Uterus (tissue), 3 donors: ENCODE measurements at regions not wholly inside any gene's neighbourhood (a gene's known extent, or its start where the extent isn't known, plus 50 kb on each side); places are given as distances from the start of the nearest gene placed in this dataset.

Experiments used
- DNase-seq, 2 donors: peaks; one replicate each; pipeline ENCODE4 v3.0.0-alpha.2; 2019 to 2020
- H3K27ac ChIP-seq, 2 donors: fragments of 200-600 bp; sonication (generic); 1 replicate in 1 of 2; 2 replicates in 1 of 2; pipeline ENCODE4 v1.5.1; 2016 to 2018
- H3K27me3 ChIP-seq, 2 donors: fragments of 200-600 bp; sonication (generic); one replicate each; pipeline ENCODE4 v1.5.1; 2018 to 2019; ENCODE audit warnings: control low read depth in 1 of 2
- H3K36me3 ChIP-seq, 2 donors: fragments of 200-600 bp; sonication (generic); one replicate each; pipeline ENCODE4 v1.5.1; 2019; ENCODE audit warnings: control low read depth in 1 of 2
- H3K4me1 ChIP-seq, 2 donors: fragments of 200-600 bp; sonication (generic); one replicate each; pipeline ENCODE4 v1.5.1; 2018 to 2019; ENCODE audit warnings: control low read depth in 1 of 2
- H3K4me3 ChIP-seq, 2 donors: fragments of 200-600 bp; sonication (generic); 1 replicate in 1 of 2; 2 replicates in 1 of 2; pipeline ENCODE4 v1.5.1; 2018 to 2019; ENCODE audit warnings: mild to moderate bottlenecking in 1 of 2
- H3K9me3 ChIP-seq, 2 donors: fragments of 200-600 bp; sonication (generic); one replicate each; pipeline ENCODE4 v1.5.1; 2019; ENCODE audit warnings: control low read depth in 1 of 2
- CTCF ChIP-seq, 4 experiments: fragments of 200-600 bp in 2 of 4; fragments of 450-650 bp in 2 of 4; sonication (generic) in 2 of 4; IDR thresholded peaks; one replicate each; pipeline ENCODE4 v1.5.1; 2016 to 2019; ENCODE audit warnings: antibody characterized with exemption in 4 of 4, mild to moderate bottlenecking in 2 of 4, moderate library complexity in 1 of 4
- POLR2A ChIP-seq, 2 donors: fragments of 450-650 bp; IDR thresholded peaks; one replicate each; pipeline ENCODE4 v1.6.1; 2016; ENCODE audit warnings: antibody characterized with exemption in 2 of 2, mild to moderate bottlenecking in 1 of 2, moderate library complexity in 1 of 2
- intact Hi-C: fragments of 100-400 bp; cut with DNase I; formaldehyde crosslinking; loops from one replicate; pipeline ENCODE4 v1.15.1; 2023; ENCODE audit warnings: low total_unique reads
- donor health status: DM: yes; HTN: yes; CAD: no.

- Histone ChIP-seq H3K36me3 (no peaks in the 10 kb centered on the region), H3K27ac (no peak overlapping the region), H3K27me3 (peaks cover 0 to 48% of the 10 kb centered on the region in 2 donors), H3K9me3 (no peaks in the 10 kb centered on the region), H3K4me1 (peaks cover 0 to 4% of the 10 kb centered on the region in 2 donors), H3K4me3 (no peak overlapping the region)
- DNase-seq = no peak
- intact Hi-C loops = no loop called here
- TF ChIP-seq CTCF (IDR thresholded peaks at IDR 0.05) = no peak
- TF ChIP-seq POLR2A (IDR thresholded peaks at IDR 0.05) = no peak
Measured at GRCh38 chr20:56929606-56930005, 300.5 kb downstream of the TFAP2C start.

- peaks cover 0 to 35% of the 10 kb centered on the region in 2 donors for H3K27me3 ChIP-seq
- no peak for DNase-seq
- intact Hi-C loops = no loop called here
- no peaks in the 10 kb centered on the region for H3K4me1 ChIP-seq
- no peak overlapping the region for H3K27ac ChIP-seq
- TF ChIP-seq CTCF (IDR thresholded peaks at IDR 0.05) = no peak
- TF ChIP-seq POLR2A (IDR thresholded peaks at IDR 0.05) = no peak
- no peak overlapping the region for H3K4me3 ChIP-seq
- no peaks in the 10 kb centered on the region for H3K36me3 ChIP-seq
- H3K9me3 ChIP-seq = no peaks in the 10 kb centered on the region
Measured at GRCh38 chr20:56930876-56931275, 301.8 kb downstream of the TFAP2C start.

- H3K9me3 ChIP-seq = no peaks in the 10 kb centered on the region
- DNase-seq = no peak
- peaks cover 0 to 19% of the 10 kb centered on the region in 2 donors for H3K27me3 ChIP-seq
- no peak for TF ChIP-seq CTCF (IDR thresholded peaks at IDR 0.05)
- no peak for TF ChIP-seq POLR2A (IDR thresholded peaks at IDR 0.05)
- no peak overlapping the region for H3K27ac ChIP-seq
- no peaks in the 10 kb centered on the region for H3K36me3 ChIP-seq
- intact Hi-C loops = no loop called here
- H3K4me3 ChIP-seq = no peak overlapping the region
- H3K4me1 ChIP-seq = no peaks in the 10 kb centered on the region
Measured at GRCh38 chr20:56932575-56933330, 303.6 kb downstream of the TFAP2C start.

- intact Hi-C loops = no loop called here
- no peak overlapping the region for H3K4me3 ChIP-seq
- peaks cover 0 to 13% of the 10 kb centered on the region in 2 donors for H3K27me3 ChIP-seq
- DNase-seq = no peak
- H3K27ac ChIP-seq = no peak overlapping the region
- H3K9me3 ChIP-seq = no peaks in the 10 kb centered on the region
- H3K4me1 ChIP-seq = no peaks in the 10 kb centered on the region
- H3K36me3 ChIP-seq = no peaks in the 10 kb centered on the region
- TF ChIP-seq CTCF (IDR thresholded peaks at IDR 0.05) (no peak), POLR2A (IDR thresholded peaks at IDR 0.05) (no peak)
Measured at GRCh38 chr20:56933331-56933698, 304.2 kb downstream of the TFAP2C start.

- Histone ChIP-seq H3K4me3 (no peak overlapping the region), H3K36me3 (no peaks in the 10 kb centered on the region), H3K27ac (no peak overlapping the region), H3K9me3 (no peaks in the 10 kb centered on the region), H3K27me3 (peaks cover 0 to 8% of the 10 kb centered on the region in 2 donors), H3K4me1 (no peaks in the 10 kb centered on the region)
- DNase-seq = no peak
- TF ChIP-seq POLR2A (IDR thresholded peaks at IDR 0.05) (no peak), CTCF (IDR thresholded peaks at IDR 0.05) (no peak)
- intact Hi-C loops = no loop called here
Measured at GRCh38 chr20:56934888-56935287, 305.8 kb downstream of the TFAP2C start.
